HCT116 (cell line): ENCODE measurements at regions not wholly inside any gene's neighbourhood (a gene's known extent, or its start where the extent isn't known, plus 50 kb on each side); places are given as distances from the start of the nearest gene placed in this dataset.

Source experiments
- CEBPB ChIP-seq: IDR thresholded peaks from 2 replicates; pipeline ENCODE4 v1.6.1; 2012; ENCODE audit warnings: low read depth
- CTCF ChIP-seq, 3 experiments: fragments of 200-600 bp in 1 of 3; sonication (generic) in 1 of 3; IDR thresholded peaks in 2 of 3; conservative IDR thresholded peaks in 1 of 3; 2 replicates each; pipeline ENCODE4 v1.5.1; 2012 to 2017; ENCODE audit warnings: low read depth in 2 of 3, low read length in 2 of 3, antibody characterized with exemption in 1 of 3, borderline replicate concordance in 1 of 3, control low read depth in 1 of 3, mild to moderate bottlenecking in 1 of 3, mixed read lengths in 1 of 3, mixed run types in 1 of 3, moderate library complexity in 1 of 3; ENCODE audit not compliant: insufficient read depth in 1 of 3
- ELF1 ChIP-seq: IDR thresholded peaks from 2 replicates; pipeline ENCODE4 v1.6.1; 2012; ENCODE audit warnings: low read depth, borderline replicate concordance
- EZH2 ChIP-seq: fragments of 200-600 bp; sonication (generic); IDR thresholded peaks from 2 replicates; pipeline ENCODE4 v1.6.1; 2017; ENCODE audit warnings: antibody characterized with exemption, mixed run types
- EZH2phosphoT487 ChIP-seq: fragments of 200-600 bp; IDR thresholded peaks from 2 replicates; pipeline ENCODE4 v1.6.1; 2018; ENCODE audit warnings: antibody characterized with exemption, borderline replicate concordance
- JUND ChIP-seq: IDR thresholded peaks from 2 replicates; pipeline ENCODE4 v1.6.1; 2012
- POLR2A ChIP-seq: IDR thresholded peaks from 2 replicates; pipeline ENCODE4 v1.7.0; 2011; ENCODE audit warnings: borderline replicate concordance; ENCODE audit not compliant: insufficient read depth, insufficient read length; ENCODE audit errors: extremely low read depth
- POLR2AphosphoS5 ChIP-seq: IDR thresholded peaks from 2 replicates; pipeline ENCODE4 v1.6.1; 2011; ENCODE audit warnings: mild to moderate bottlenecking, low read depth, low read length, moderate library complexity
- REST ChIP-seq: IDR thresholded peaks from 2 replicates; pipeline ENCODE4 v1.6.1; 2012; ENCODE audit warnings: low read depth
- ZBTB33 ChIP-seq: IDR thresholded peaks from 2 replicates; pipeline ENCODE4 v1.6.1; 2011; ENCODE audit warnings: mild to moderate bottlenecking, low read length, moderate library complexity; ENCODE audit not compliant: insufficient replicate concordance; ENCODE audit errors: extremely low read depth
- ZFX ChIP-seq: fragments of 450-650 bp; IDR thresholded peaks from 2 replicates; pipeline ENCODE4 v1.6.1; 2017
- ZNF274 ChIP-seq: fragments of 200-500 bp; sonication (Bioruptor generic); IDR thresholded peaks from 2 replicates; pipeline ENCODE4 v1.6.1; 2014; ENCODE audit warnings: mild to moderate bottlenecking, low read depth, low read length, inconsistent platforms

- TF ChIP-seq POLR2AphosphoS5 (no peak), CTCF (IDR thresholded peaks at IDR 0.05 in 2 of 3, conservative IDR thresholded peaks at IDR 0.05 in 1 of 3; ENCODE audit: borderline replicate concordance in 1 of 3, insufficient read depth in 1 of 3, low read depth in 2 of 3, low read length in 2 of 3) (no peak), JUND (no peak), REST (no peak), CEBPB (no peak), EZH2phosphoT487 (no peak), POLR2A (no peak), ZBTB33 (no peak), ZNF274 (no peak), ZFX (no peak), EZH2 (no peak), ELF1 (no peak)
Observed at GRCh38 chr12:127542931-127543330, 724.0 kb upstream of the TMEM132C start.
